Ecto neural progenitor cell (in vitro differentiated cells): ENCODE measurements at regions not wholly inside any gene's neighbourhood (a gene's known extent, or its start where the extent isn't known, plus 50 kb on each side); places are given as distances from the start of the nearest gene placed in this dataset.
A peak's percentile ranks its signal among the peaks of the same experiment; 100 is the strongest.

Experiments
- DNase-seq: peaks from one replicate; pipeline ENCODE4 v3.0.0-alpha.2; 2018; ENCODE audit warnings: low spot score

GRCh38 chr2:20560891-20561636, 89.8 kb downstream of the HS1BP3 start:
- DNase-seq = no peak

- DNase-seq = no peak
Measured at GRCh38 chr2:20561637-20562454, 89.1 kb downstream of the HS1BP3 start.

- DNase-seq = peak; percentile 73
Measured at GRCh38 chr2:20562540-20563225, 88.2 kb downstream of the HS1BP3 start.

- DNase-seq = no peak
Measured at GRCh38 chr2:20563251-20563650, 87.6 kb downstream of the HS1BP3 start.

- no peak for DNase-seq
Measured at GRCh38 chr2:20563833-20564232, 87.1 kb downstream of the HS1BP3 start.

GRCh38 chr2:20565101-20565622, 85.7 kb downstream of the HS1BP3 start:
- no peak for DNase-seq

- DNase-seq = no peak
Measured at GRCh38 chr2:20565623-20566236, 85.2 kb downstream of the HS1BP3 start.

- no peak for DNase-seq
Measured at GRCh38 chr2:20566331-20566730, 84.6 kb downstream of the HS1BP3 start.

GRCh38 chr2:20567159-20567925, 83.6 kb downstream of the HS1BP3 start:
- DNase-seq = peak; percentile 91
